H9 (cell line): ENCODE measurements at regions not wholly inside any gene's neighbourhood (a gene's known extent, or its start where the extent isn't known, plus 50 kb on each side); places are given as distances from the start of the nearest gene placed in this dataset.

ENCODE experiments used
- DNase-seq: peaks from one replicate; pipeline ENCODE4 v3.0.0-alpha.2; 2017
- H2AFZ ChIP-seq: one replicate; pipeline ENCODE4 v1.6.1; 2013; ENCODE audit warnings: mild to moderate bottlenecking, low read length, control low read depth, moderate library complexity
- H2AK5ac ChIP-seq: 2 replicates; pipeline ENCODE4 v1.6.1; 2013; ENCODE audit warnings: low read length, control low read depth, mixed read lengths; ENCODE audit not compliant: insufficient read length
- H2BK120ac ChIP-seq: one replicate; pipeline ENCODE4 v1.6.1; 2013; ENCODE audit warnings: low read depth, mild to moderate bottlenecking, low read length, control low read depth, inconsistent platforms; ENCODE audit not compliant: poor library complexity, severe bottlenecking
- H2BK12ac ChIP-seq: 2 replicates; pipeline ENCODE4 v1.6.1; 2013; ENCODE audit warnings: low read length, control low read depth, mixed read lengths, low read depth; ENCODE audit not compliant: insufficient read length
- H2BK15ac ChIP-seq: 2 replicates; pipeline ENCODE4 v1.6.1; 2013; ENCODE audit warnings: low read depth, low read length, control low read depth
- H2BK20ac ChIP-seq: one replicate; pipeline ENCODE4 v1.6.1; 2013; ENCODE audit warnings: low read depth, mild to moderate bottlenecking, low read length, control low read depth, inconsistent platforms; ENCODE audit not compliant: poor library complexity, severe bottlenecking
- H2BK5ac ChIP-seq: 2 replicates; pipeline ENCODE4 v1.6.1; 2013; ENCODE audit warnings: low read length, control low read depth, mixed read lengths; ENCODE audit not compliant: insufficient read length
- H3K14ac ChIP-seq: 2 replicates; pipeline ENCODE4 v1.6.1; 2013; ENCODE audit warnings: low read length, control low read depth; ENCODE audit not compliant: insufficient read depth
- H3K18ac ChIP-seq: 2 replicates; pipeline ENCODE4 v1.6.1; 2013; ENCODE audit warnings: low read depth, mild to moderate bottlenecking, mixed read lengths, low read length, control low read depth; ENCODE audit not compliant: insufficient read length
- H3K23ac ChIP-seq: 2 replicates; pipeline ENCODE4 v1.6.1; 2013; ENCODE audit warnings: low read length, control low read depth, mixed read lengths, low read depth; ENCODE audit not compliant: insufficient read length
- H3K23me2 ChIP-seq: 2 replicates; pipeline ENCODE4 v1.6.1; 2013; ENCODE audit warnings: low read depth, mild to moderate bottlenecking, mixed read lengths, low read length, control low read depth; ENCODE audit not compliant: insufficient read length, poor library complexity, severe bottlenecking
- H3K27ac ChIP-seq: 2 replicates; pipeline ENCODE4 v1.5.1; 2013; ENCODE audit warnings: low read length, control low read depth, mixed read lengths, low read depth; ENCODE audit not compliant: insufficient read length
- H3K27me3 ChIP-seq: 2 replicates; pipeline ENCODE4 v1.6.1; 2013; ENCODE audit warnings: low read length, control low read depth, inconsistent platforms; ENCODE audit not compliant: insufficient read depth
- H3K4ac ChIP-seq: 2 replicates; pipeline ENCODE4 v1.6.1; 2013; ENCODE audit warnings: low read depth, mild to moderate bottlenecking, control low read depth, inconsistent platforms, low read length, moderate library complexity
- H3K4me1 ChIP-seq: 2 replicates; pipeline ENCODE4 v1.6.1; 2013; ENCODE audit warnings: low read length, control low read depth, inconsistent platforms; ENCODE audit not compliant: insufficient read depth
- H3K4me2 ChIP-seq: 2 replicates; pipeline ENCODE4 v1.6.1; 2013; ENCODE audit warnings: low read length, control low read depth, mixed read lengths; ENCODE audit not compliant: insufficient read length, insufficient read depth
- H3K56ac ChIP-seq: 2 replicates; pipeline ENCODE4 v1.6.1; 2013; ENCODE audit warnings: low read depth, mild to moderate bottlenecking, mixed read lengths, low read length, control low read depth; ENCODE audit not compliant: insufficient read length
- H3K79me1 ChIP-seq: 2 replicates; pipeline ENCODE4 v1.6.1; 2013; ENCODE audit warnings: low read depth, mild to moderate bottlenecking, moderate library complexity, low read length, control low read depth, inconsistent platforms; ENCODE audit not compliant: insufficient read depth, poor library complexity, severe bottlenecking
- H3K79me2 ChIP-seq: 2 replicates; pipeline ENCODE4 v1.6.1; 2013; ENCODE audit warnings: low read length, control low read depth, inconsistent platforms; ENCODE audit not compliant: insufficient read depth
- H3K9ac ChIP-seq: 2 replicates; pipeline ENCODE4 v1.6.1; 2013; ENCODE audit warnings: low read length, control low read depth, mixed read lengths; ENCODE audit not compliant: insufficient read length; ENCODE audit errors: extremely low read depth
- H3K9me3 ChIP-seq: one replicate; pipeline ENCODE4 v1.6.1; 2013; ENCODE audit warnings: low read depth, low read length, inconsistent platforms; ENCODE audit not compliant: control insufficient read depth
- H3T11ph ChIP-seq: one replicate; pipeline ENCODE4 v1.6.1; 2013; ENCODE audit warnings: mild to moderate bottlenecking, low read length, control low read depth, inconsistent platforms
- H4K20me1 ChIP-seq: one replicate; pipeline ENCODE4 v1.6.1; 2013; ENCODE audit not compliant: control insufficient read depth, insufficient read length, insufficient read depth
- H4K5ac ChIP-seq: 2 replicates; pipeline ENCODE4 v1.6.1; 2013; ENCODE audit warnings: low read depth, mild to moderate bottlenecking, mixed read lengths, low read length, control low read depth; ENCODE audit not compliant: insufficient read length
- H4K8ac ChIP-seq: replicated peaks from 2 replicates; pipeline ENCODE4 v1.6.1; 2013; ENCODE audit warnings: low read length, control low read depth, mixed read lengths, low read depth; ENCODE audit not compliant: insufficient read length
- H4K91ac ChIP-seq: 2 replicates; pipeline ENCODE4 v1.6.1; 2013; ENCODE audit warnings: low read depth, mild to moderate bottlenecking, moderate library complexity, mixed read lengths, low read length, control low read depth; ENCODE audit not compliant: insufficient read length
- H3K27ac Mint-ChIP-seq, 3 experiments: 2 replicates in 2 of 3; 3 replicates in 1 of 3; pipeline ENCODE4 v1.8.0; 2020 to 2021; ENCODE audit warnings: mixed read lengths in 3 of 3, mild to moderate bottlenecking in 1 of 3, moderate library complexity in 1 of 3
- H3K27me3 Mint-ChIP-seq: 2 replicates; pipeline ENCODE4 v1.8.0; 2021; ENCODE audit warnings: low read depth, mild to moderate bottlenecking, moderate library complexity, mixed read lengths
- H3K36me3 Mint-ChIP-seq, 3 experiments: 2 replicates in 2 of 3; 3 replicates in 1 of 3; pipeline ENCODE4 v1.8.0; 2020 to 2021; ENCODE audit warnings: low read depth in 3 of 3, mixed read lengths in 3 of 3; ENCODE audit not compliant: insufficient read depth in 1 of 3
- H3K4me1 Mint-ChIP-seq, 2 experiments: 2 replicates each; pipeline ENCODE4 v1.8.0; 2020; ENCODE audit warnings: mixed read lengths in 2 of 2
- H3K4me3 Mint-ChIP-seq, 2 experiments: 2 replicates in 1 of 2; 3 replicates in 1 of 2; pipeline ENCODE4 v1.8.0; 2020 to 2021; ENCODE audit warnings: mild to moderate bottlenecking in 2 of 2, mixed read lengths in 2 of 2, moderate library complexity in 1 of 2
- H3K9me3 Mint-ChIP-seq, 2 experiments: 2 replicates in 1 of 2; 3 replicates in 1 of 2; pipeline ENCODE4 v1.8.0; 2020; ENCODE audit warnings: mild to moderate bottlenecking in 2 of 2, mixed read lengths in 2 of 2, moderate library complexity in 1 of 2
- WGBS: extraction: QIAGEN DNeasy Blood & Tissue Kit; methylation state at CpG from one replicate; pipeline ENCODE4 v1.1.7; 2013; ENCODE audit warnings: missing lambda C conversion rate, low lambda C conversion rate, mixed read lengths; ENCODE audit not compliant: insufficient read length; ENCODE audit errors: extremely low coverage; 5-methylcytosine and 5-hydroxymethylcytosine counted together
- TF ChIP-seq, protein P1 (sequence below): fragments of 200-600 bp; sonication (generic); conservative IDR thresholded peaks from 3 replicates; pipeline ENCODE4 v1.8.0; 2021; ENCODE audit warnings: antibody characterized with exemption, mild to moderate bottlenecking

DNA sequence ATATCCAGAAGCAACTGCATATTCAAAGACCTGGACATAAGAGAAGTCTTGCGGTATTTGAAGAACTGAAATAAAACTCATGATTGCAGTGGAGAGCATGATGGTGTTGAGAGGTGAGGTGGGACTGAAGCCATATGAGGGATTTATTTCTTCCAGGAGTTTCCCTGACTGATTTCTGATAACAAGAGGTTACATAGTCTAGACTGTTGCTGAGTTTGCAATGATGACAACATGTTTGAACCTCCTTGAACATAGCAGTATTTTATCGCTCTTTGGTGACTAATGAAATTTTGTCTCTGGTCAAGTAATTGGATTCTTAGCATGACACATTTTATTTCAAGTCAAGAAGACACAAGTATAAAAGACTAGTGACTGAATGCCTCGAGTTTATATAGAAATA lies 61.8 kb downstream of the ACTBL2 start:
- no peak overlapping the region for H2AFZ ChIP-seq
- H3K27ac Mint-ChIP-seq: no peak overlapping the region

More for the DNA sequence above, 61.8 kb downstream of the ACTBL2 start:
- Histone ChIP-seq H3K4me2 (no peak overlapping the region), H2AK5ac (no peak overlapping the region), H2BK120ac (no peak overlapping the region), H2BK15ac (no peak overlapping the region), H4K91ac (no peak overlapping the region), H3K79me1 (no peaks in the 10 kb centered on the region), H3K4ac (no peak overlapping the region), H3K9me3 (no peaks in the 10 kb centered on the region), H3K23ac (no peak overlapping the region), H3K23me2 (no peaks in the 10 kb centered on the region), H3K4me1 (no peaks in the 10 kb centered on the region), H2BK20ac (no peak overlapping the region), H3K9ac (no peak overlapping the region), H3T11ph (no peak overlapping the region), H4K5ac (no peak overlapping the region), H4K20me1 (no peaks in the 10 kb centered on the region), H3K27ac (no peak overlapping the region), H4K8ac (no peak overlapping the region), H3K27me3 (no peaks in the 10 kb centered on the region), H3K79me2 (no peaks in the 10 kb centered on the region), H3K18ac (no peak overlapping the region), H2BK5ac (no peak overlapping the region), H3K56ac (no peak overlapping the region), H3K14ac (no peak overlapping the region), H2BK12ac (no peak overlapping the region)
- Mint-ChIP-seq H3K36me3 (no peaks in the 10 kb centered on the region), H3K4me1 (peaks cover 0 to 9% of the 10 kb centered on the region in 2 experiments; a peak in 2 of 4 replicates), H3K9me3 (no peaks in the 10 kb centered on the region; a peak in 1 of 5 replicates), H3K27me3 (no peaks in the 10 kb centered on the region; the same call in 1 of the 2 replicates), H3K4me3 (no peak overlapping the region)
- WGBS: no CpG with 5 or more reads among the region's 3 CpGs
- TF ChIP-seq, protein P1, sequence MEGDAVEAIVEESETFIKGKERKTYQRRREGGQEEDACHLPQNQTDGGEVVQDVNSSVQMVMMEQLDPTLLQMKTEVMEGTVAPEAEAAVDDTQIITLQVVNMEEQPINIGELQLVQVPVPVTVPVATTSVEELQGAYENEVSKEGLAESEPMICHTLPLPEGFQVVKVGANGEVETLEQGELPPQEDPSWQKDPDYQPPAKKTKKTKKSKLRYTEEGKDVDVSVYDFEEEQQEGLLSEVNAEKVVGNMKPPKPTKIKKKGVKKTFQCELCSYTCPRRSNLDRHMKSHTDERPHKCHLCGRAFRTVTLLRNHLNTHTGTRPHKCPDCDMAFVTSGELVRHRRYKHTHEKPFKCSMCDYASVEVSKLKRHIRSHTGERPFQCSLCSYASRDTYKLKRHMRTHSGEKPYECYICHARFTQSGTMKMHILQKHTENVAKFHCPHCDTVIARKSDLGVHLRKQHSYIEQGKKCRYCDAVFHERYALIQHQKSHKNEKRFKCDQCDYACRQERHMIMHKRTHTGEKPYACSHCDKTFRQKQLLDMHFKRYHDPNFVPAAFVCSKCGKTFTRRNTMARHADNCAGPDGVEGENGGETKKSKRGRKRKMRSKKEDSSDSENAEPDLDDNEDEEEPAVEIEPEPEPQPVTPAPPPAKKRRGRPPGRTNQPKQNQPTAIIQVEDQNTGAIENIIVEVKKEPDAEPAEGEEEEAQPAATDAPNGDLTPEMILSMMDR: no peak
- no peak for DNase-seq
